NCI-H446 treated with DMSO at 0.1 percent for 48 hours (cell line): ENCODE measurements at regions not wholly inside any gene's neighbourhood (a gene's known extent, or its start where the extent isn't known, plus 50 kb on each side); places are given as distances from the start of the nearest gene placed in this dataset.

Experiments used
- DNase-seq: peaks from one replicate; lab custom pipeline; 2025; lab: John Stamatoyannopoulos, UW

DNA sequence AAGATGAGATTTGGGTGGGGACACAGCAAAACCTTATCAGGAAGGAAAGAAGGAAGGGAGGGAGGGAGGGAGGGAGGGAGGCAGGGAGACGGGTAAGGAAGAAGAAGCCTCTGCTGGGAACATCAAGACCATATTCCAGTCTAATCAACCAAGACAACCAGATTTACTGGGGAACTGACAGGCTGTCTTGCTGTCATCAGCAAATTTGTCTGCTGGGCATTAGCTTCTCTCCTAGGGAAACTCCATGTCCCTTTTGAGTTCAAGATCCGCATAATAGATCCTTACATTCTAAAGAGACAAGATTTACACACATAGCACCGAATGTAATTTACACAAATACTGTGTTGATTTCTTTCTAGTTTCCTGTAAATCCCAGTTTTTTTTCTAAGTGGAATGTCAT is 1618.9 kb upstream of the ZEB2 start:
- no peak for DNase-seq

DNA sequence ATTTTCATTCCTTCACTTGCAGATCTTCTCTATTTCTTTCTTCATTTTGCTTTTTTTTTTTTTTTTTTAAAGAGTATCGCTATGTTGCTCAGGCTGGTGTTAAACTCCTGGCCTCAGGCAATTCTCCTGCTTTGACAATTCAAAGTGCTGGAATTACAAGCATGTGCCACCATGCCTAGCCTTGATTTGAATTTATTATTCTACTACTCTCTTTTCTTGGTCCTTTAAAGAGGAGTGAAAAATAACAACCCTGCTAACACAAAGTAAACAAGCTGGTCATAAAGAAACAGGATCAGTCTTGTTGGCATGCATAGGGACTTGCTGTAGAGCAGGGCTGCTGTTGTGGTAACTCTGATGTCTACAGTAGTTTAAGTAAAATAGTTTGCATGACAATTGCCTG is 1615.3 kb upstream of the ZEB2 start:
- no peak for DNase-seq

GRCh38 chr2:146131785-146132184 is 1611.9 kb upstream of the ZEB2 start:
- no peak for DNase-seq

GRCh38 chr2:146131048-146131447 is 1611.1 kb upstream of the ZEB2 start:
- DNase-seq: no peak

- DNase-seq: no peak
Observed at GRCh38 chr2:146130290-146130689, 1610.4 kb upstream of the ZEB2 start.

DNA sequence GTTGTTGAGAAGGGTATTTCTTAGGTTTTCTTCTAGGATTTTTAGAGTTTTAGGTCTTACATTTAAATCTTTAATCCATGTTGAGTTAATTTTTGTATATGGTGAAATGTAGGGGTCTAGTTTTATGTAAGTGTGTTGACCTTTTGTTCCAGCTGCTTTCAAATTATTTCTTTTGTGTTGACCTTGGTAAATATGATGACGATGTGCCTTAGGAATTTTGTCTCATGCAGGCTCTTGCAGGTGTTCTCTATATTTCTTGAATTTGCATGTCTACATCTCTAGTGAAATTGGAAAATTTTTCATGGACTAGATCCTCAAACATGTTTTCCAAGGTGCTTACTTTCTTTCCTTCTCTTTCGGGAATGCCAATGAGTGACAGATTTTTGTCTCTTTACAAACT is 1609.3 kb upstream of the ZEB2 start:
- no peak for DNase-seq

GRCh38 chr2:146128216-146128615 is 1608.3 kb upstream of the ZEB2 start:
- DNase-seq: peak; percentile 7

GRCh38 chr2:146125551-146125950 is 1605.6 kb upstream of the ZEB2 start:
- no peak for DNase-seq

DNA sequence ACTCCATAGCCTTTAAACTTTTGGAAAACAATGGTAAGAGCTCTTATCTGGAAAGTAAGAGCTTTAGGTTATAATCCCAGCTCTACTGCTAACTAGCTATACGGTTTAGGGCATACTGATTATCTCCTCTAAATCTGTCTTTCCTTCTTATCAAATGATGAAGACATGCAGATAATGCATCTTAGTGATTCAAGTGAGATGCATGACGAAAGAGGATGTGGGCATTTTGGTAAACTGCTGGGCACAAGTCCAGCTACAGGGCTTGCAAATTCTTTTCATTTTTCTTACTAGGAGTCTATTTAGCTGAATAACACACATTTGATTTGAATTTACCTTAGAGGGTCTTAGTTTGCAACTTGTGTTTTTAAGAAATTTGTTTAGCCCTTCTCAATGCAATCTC is 1604.8 kb upstream of the ZEB2 start:
- no peak for DNase-seq

DNA sequence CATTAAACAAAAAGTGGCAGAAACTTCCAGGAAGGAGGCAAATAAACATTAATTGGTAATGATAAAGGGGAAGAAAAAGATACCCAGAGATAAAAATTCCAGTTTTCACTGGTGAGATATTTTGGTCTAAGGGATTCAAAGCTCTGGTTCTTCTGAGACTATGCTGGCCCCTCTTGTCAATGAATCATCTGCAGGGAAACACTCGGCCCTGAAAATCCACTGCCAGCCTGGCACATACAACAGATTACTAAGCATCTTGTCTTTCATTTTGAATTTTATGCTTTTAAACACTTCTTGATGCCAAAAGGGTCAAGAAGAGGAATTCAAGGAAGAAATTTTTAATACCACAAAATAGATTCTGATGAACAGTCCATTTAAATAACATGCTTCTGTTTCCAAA is 1603.8 kb upstream of the ZEB2 start:
- DNase-seq: no peak

DNA sequence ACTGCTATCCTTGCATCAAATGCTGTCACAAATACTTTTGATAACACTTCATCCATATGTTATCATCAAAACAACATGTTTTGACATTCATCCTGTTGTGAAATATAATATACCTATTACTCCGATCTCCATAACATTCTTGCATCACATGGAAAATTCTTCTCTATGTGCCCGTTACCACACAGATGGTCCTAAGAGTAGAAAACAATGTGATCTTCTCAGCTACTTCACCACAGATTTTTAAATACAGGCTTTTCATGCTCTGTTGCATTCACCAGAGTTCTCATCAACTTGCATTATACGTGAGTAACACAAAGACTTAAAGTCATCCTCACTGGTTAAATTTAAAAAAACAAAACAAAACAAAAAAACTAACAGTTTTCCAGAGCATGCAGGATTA is 1603.3 kb upstream of the ZEB2 start:
- DNase-seq: no peak

DNA sequence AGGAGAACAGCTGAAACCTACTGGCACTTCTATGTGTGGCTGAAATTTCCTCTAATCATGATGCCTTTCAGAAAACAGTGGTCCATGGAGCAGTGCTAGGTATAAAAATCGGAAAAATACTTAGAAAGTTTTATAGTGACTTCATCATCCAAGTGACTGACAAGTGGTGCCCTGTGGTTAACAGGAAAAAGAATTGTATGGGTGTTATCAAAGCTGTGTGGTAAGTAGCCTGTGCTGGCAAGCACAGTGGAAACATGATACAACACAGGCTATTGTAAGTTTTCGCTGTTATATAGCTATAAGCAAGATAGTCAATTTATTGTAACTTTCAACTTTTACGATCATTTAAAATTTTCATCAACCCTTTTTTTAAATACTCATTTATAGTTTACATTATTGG is 1599.7 kb upstream of the ZEB2 start:
- DNase-seq: no peak

DNA sequence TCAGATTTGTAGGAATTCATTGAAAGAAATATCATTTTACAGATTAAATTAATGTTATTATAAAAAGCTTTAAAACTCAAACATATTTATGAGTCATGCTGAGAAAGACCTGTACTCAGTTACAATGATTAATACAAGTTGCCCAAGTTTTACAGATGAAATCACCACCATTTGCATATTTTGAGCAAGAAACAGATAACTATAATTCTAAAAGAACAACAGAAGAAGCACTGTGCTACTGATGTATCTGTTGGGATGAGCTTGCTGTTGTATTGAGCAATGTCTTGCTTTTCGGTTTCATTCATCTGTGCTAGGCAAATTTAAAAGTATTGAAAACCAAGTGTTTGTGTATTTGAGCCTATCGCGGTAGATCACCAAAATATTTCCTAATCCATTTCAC is 1589.1 kb upstream of the ZEB2 start:
- DNase-seq: no peak

- no peak for DNase-seq
Observed at GRCh38 chr2:146094185-146094584, 1574.3 kb upstream of the ZEB2 start.

DNA sequence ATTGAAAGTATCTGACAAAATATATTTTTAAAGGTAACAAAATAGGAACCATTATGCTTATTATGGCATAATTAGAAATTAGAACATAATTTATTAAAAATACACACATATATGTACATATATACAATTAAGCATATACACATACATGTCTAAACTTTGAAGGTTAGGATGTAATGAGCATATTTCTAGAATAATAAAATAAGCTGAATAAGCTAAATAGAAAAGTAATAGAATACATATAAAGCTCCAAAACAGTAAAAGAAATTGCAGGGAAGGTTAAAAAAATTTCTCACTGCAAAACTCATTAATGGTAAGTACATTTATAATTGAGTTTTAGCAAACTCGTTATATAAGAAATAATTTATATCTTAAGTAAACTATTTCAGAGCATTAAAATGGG is 1561.5 kb upstream of the ZEB2 start:
- no peak for DNase-seq

DNA sequence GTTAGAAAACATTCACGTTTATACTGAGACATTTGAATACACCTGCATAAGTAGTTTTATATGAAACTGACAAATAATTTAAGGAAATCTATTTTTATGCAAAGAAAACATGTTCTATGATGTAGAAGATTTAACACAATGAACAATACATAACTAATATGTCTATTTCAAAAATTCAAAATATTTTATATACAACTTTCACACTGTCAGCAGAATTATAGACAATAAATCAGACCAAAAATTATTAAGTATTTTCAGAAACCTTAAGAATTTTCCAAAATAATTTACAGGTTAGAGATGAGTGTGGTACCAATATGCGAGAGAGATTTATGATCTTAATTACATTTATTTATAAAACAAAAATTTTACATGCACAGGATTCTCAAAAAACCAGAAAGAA is 1561.0 kb upstream of the ZEB2 start:
- no peak for DNase-seq

GRCh38 chr2:146079216-146079615 is 1559.3 kb upstream of the ZEB2 start:
- no peak for DNase-seq

GRCh38 chr2:146077156-146077555 is 1557.2 kb upstream of the ZEB2 start:
- no peak for DNase-seq

DNA sequence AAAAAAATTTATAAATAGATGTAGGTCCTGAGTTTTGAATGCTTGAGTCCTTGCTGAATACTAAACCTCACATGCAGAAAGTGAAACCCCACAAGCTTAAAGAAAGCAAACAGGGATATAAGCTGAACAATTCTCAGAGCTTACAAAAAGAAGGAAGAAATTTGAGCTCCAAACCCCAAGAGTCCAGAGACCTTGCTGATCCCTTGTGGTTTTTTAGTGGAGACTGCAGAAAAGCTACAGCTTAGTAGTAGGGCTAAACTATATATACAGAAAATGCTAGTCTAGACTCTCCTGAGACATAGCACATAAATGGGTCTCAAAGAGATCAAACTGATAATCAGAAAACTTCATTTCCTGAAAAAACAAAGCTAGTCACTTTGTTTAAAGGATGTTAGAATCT is 1548.1 kb upstream of the ZEB2 start:
- DNase-seq: no peak

DNA sequence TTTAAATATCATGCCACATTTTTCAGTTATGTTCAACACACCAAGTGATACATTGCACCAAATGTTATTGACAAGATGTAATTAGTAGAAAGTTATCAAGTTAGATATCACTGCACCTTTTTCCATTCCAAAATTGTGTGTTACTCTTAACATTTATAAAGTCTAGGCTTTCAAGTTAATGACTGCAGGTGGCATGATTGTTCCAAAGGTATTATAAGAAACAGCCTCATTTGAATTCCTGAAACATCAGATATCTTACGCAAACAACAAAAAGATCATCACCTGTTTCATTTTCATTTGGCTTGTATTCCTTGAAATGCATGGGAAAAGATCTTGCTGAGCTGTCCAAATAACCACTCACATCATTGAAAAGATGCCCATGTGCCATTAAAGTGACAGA is 1528.2 kb upstream of the ZEB2 start:
- DNase-seq: no peak

GRCh38 chr2:146041274-146041910 is 1521.5 kb upstream of the ZEB2 start:
- no peak for DNase-seq

DNA sequence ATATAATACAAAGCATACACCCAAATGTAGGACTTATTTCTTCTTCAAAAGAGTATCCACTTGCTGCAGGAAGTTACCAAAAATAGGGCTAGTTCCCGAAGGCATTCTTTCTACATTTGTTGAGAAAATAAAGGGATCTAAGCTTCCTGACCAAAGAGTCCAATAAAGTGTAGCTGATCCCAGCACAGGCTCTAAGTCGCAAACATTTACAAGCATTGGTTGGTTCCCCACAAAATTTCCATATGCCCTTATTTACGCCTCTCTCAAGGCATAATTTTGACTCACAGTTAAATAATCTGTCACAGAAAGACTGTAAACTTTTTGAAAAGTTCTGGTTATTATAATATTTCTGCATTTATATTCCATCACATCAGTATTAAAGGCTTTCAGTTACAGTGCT is 1520.1 kb upstream of the ZEB2 start:
- no peak for DNase-seq

DNA sequence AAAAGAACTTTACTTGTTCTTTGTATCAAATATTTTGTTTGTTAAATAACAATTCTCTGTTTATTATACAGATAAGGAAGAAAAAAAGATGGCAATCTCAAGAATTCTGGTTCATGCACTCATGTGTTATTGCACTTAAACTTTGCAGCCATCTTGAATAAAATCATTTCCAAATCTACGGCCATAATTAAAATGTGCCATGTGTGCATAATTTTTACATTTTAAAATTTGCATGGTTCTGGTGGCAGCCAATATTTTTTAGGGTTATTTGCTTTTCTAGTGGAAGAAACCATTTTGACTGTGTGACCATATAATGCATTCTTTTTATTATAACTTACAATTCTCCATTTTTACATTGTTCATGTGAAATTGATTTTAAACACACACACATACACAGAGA is 1518.1 kb upstream of the ZEB2 start:
- no peak for DNase-seq

GRCh38 chr2:146037334-146037870 is 1517.5 kb upstream of the ZEB2 start:
- DNase-seq: no peak

DNA sequence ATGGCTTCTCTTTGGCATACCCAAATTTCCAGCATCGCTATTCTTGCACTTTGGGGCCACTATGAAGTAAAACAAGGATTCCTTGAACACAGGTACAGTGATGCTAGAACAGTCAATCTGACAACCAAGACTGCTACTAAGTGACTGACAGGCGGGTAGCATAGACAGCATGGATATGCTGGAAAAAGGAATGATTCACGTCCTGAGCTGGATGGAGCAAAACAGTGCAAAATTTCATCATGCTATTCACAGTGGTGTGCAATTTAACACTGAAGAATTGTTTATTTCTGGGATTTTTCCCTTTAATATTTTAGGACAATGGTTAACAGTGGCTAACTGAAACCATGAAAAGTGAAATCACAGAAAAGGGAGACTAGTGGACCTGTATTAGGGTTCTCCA is 1511.2 kb upstream of the ZEB2 start:
- DNase-seq: no peak
